ENCODE measurements at regions not wholly inside any gene's neighbourhood (a gene's known extent, or its start where the extent isn't known, plus 50 kb on each side); places are given as distances from the start of the nearest gene placed in this dataset.

DNA sequence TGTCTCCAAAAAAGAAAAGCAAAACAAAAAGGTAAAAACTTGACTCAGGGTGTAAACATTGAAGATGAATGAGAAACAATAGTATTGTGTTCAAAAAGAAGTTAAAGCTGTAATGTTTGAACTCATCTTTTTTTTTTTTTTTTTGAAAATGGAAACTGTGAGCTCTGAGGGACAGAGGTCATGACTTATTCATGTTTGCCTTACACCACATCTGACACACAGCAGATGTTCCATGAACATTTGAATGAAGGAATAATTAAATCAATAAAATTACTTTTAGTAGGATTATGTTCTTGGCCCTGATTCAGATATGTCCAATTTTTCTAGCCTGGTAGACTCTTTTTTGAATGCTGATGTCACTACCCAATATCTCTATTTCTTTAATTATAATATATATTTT lies 95.7 kb upstream of the MED13 start:
- in situ Hi-C loops (cut with MboI; ENCODE audit: low pct_unique_long_range_greater_than_20kb, low sequenced_read_pairs, unreplicated experiment) = no loop called here
- DNase-seq (ENCODE audit: low spot score) = no peak
- no peak for TF ChIP-seq CTCF (IDR thresholded peaks at IDR 0.05; ENCODE audit: extremely low read depth, insufficient read depth, missing control alignments)

DNA sequence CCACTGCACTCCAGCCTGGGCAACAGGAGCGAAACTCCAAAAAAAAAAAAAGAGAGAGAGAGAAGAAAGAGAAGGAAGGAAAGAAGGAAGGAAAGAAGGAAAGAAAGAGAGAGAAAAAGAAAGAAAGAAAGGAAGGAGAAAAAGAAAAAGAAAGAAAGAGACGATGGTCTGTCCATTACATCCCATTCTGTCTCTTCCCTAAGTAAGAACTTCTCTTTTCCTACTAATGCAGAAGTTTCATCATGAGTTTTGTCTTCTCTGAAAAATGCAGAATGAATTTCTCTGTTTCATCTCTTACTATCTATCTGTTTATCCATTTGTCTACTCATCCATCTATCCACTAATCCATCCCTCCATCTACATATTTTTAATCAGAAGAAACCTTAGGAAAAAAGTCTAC lies 94.9 kb upstream of the MED13 start:
- TF ChIP-seq CTCF (IDR thresholded peaks at IDR 0.05; ENCODE audit: extremely low read depth, insufficient read depth, missing control alignments) = no peak
- in situ Hi-C loops (cut with MboI; ENCODE audit: low pct_unique_long_range_greater_than_20kb, low sequenced_read_pairs, unreplicated experiment) = no loop called here
- DNase-seq (ENCODE audit: low spot score) = no peak

DNA sequence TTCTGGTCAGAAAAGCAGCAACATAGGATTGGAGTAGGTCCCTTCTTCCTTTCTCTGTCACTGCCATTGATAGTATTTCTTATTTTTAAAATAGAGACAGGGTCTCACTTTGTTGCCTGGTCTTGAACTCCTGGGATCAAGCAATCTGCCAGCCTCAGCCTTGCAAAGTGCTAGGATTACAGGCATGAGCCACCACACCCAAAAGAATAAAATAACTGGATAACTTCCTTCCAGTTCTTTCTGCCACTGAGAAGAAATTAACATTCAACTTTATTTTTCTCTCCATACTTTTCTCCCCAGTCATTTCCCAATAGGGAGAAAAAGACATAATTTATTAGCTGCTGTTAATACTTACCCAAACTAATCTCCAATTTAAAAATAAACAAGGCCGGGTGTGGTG lies 91.9 kb upstream of the MED13 start:
- DNase-seq (ENCODE audit: low spot score) = no peak
- TF ChIP-seq CTCF (IDR thresholded peaks at IDR 0.05; ENCODE audit: extremely low read depth, insufficient read depth, missing control alignments) = no peak
- in situ Hi-C loops (cut with MboI; ENCODE audit: low pct_unique_long_range_greater_than_20kb, low sequenced_read_pairs, unreplicated experiment) = no loop called here

DNA sequence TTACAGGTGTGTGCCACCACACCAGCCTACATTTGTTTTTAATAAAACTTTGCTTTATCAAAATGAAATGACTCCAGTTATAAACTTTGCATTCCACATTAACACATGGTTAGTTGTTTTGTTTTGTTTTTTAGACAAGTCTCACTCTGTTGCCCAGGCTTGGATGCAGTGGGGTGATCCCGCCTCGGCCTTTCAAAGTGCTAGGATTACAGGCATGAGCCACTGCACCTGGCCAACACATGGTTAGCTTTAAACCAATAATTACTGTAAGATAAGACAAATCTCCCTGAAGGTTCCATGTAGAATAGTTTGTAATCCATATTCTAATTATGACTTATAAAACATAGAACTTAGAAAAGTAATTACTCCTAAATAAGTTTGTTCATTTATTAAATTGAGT lies 89.8 kb upstream of the MED13 start:
- no peak for DNase-seq (ENCODE audit: low spot score)
- in situ Hi-C loops (cut with MboI; ENCODE audit: low pct_unique_long_range_greater_than_20kb, low sequenced_read_pairs, unreplicated experiment) = no loop called here
- TF ChIP-seq CTCF (IDR thresholded peaks at IDR 0.05; ENCODE audit: extremely low read depth, insufficient read depth, missing control alignments) = no peak

DNA sequence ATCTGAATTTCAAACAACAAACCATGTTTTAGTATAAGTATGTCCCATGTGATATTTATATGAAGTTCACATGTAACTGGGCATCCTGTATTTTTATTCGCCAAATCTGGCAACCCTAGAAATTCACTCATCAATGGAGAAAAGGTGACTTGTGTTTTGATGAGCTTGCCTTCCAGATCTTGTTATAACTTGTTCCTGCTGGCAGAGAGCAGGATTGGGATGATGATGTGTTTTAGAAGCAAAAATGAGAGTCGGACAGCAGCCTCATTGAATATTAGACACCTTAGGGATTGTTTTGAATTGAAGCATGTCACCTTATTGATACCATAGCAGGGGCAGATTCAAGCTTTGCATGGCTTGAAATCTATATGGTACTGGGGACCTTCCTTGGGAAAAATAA lies 85.4 kb upstream of the MED13 start:
- TF ChIP-seq CTCF (IDR thresholded peaks at IDR 0.05; ENCODE audit: extremely low read depth, insufficient read depth, missing control alignments) = no peak
- in situ Hi-C loops (cut with MboI; ENCODE audit: low pct_unique_long_range_greater_than_20kb, low sequenced_read_pairs, unreplicated experiment) = no loop called here
- no peak for DNase-seq (ENCODE audit: low spot score)

- TF ChIP-seq CTCF (IDR thresholded peaks at IDR 0.05; ENCODE audit: extremely low read depth, insufficient read depth, missing control alignments) = no peak
- in situ Hi-C loops (cut with MboI; ENCODE audit: low pct_unique_long_range_greater_than_20kb, low sequenced_read_pairs, unreplicated experiment) = no loop called here
- DNase-seq (ENCODE audit: low spot score) = no peak
Measured at GRCh38 chr17:62149961-62150360, 84.9 kb upstream of the MED13 start.

- in situ Hi-C loops (cut with MboI; ENCODE audit: low pct_unique_long_range_greater_than_20kb, low sequenced_read_pairs, unreplicated experiment) = no loop called here
- no peak for TF ChIP-seq CTCF (IDR thresholded peaks at IDR 0.05; ENCODE audit: extremely low read depth, insufficient read depth, missing control alignments)
- no peak for DNase-seq (ENCODE audit: low spot score)
Measured at GRCh38 chr17:62147284-62147683, 82.2 kb upstream of the MED13 start.
